Mesenchymal stem cell (in vitro differentiated cells and primary cell): ENCODE measurements at regions not wholly inside any gene's neighbourhood (a gene's known extent, or its start where the extent isn't known, plus 50 kb on each side); places are given as distances from the start of the nearest gene placed in this dataset.

ENCODE experiments used
- DNase-seq: peaks from one replicate; pipeline ENCODE4 v3.0.0-alpha.2; 2013
- H2AFZ ChIP-seq: one replicate; pipeline ENCODE4 v1.6.1; 2013; ENCODE audit warnings: low read depth, mild to moderate bottlenecking, control low read depth, inconsistent platforms, low read length, moderate library complexity
- H2AK5ac ChIP-seq: 2 replicates; pipeline ENCODE4 v1.6.1; 2013; ENCODE audit warnings: low read length, moderate library complexity, mild to moderate bottlenecking, inconsistent platforms; ENCODE audit not compliant: severe bottlenecking
- H2BK120ac ChIP-seq: one replicate; pipeline ENCODE4 v1.6.1; 2013; ENCODE audit warnings: low read depth, mild to moderate bottlenecking, inconsistent platforms, low read length, moderate library complexity
- H2BK12ac ChIP-seq, 2 experiments: one replicate each; pipeline ENCODE4 v1.6.1; 2013; ENCODE audit warnings: inconsistent platforms in 2 of 2, low read length in 2 of 2, mild to moderate bottlenecking in 2 of 2, moderate library complexity in 2 of 2, control low read depth in 1 of 2
- H2BK15ac ChIP-seq: one replicate; pipeline ENCODE4 v1.6.1; 2013; ENCODE audit warnings: mild to moderate bottlenecking, low read depth, inconsistent platforms; ENCODE audit not compliant: poor library complexity, severe bottlenecking
- H2BK5ac ChIP-seq: 2 replicates; pipeline ENCODE4 v1.6.1; 2013; ENCODE audit warnings: low read depth, mild to moderate bottlenecking, low read length, control low read depth, inconsistent platforms; ENCODE audit not compliant: poor library complexity, severe bottlenecking
- H3K14ac ChIP-seq, 2 experiments: one replicate each; pipeline ENCODE4 v1.6.1; 2013; ENCODE audit warnings: inconsistent platforms in 2 of 2, low read length in 2 of 2, control low read depth in 1 of 2, mild to moderate bottlenecking in 1 of 2, moderate library complexity in 1 of 2
- H3K18ac ChIP-seq, 2 experiments: one replicate each; pipeline ENCODE4 v1.6.1; 2013; ENCODE audit warnings: inconsistent platforms in 2 of 2, low read length in 2 of 2, control low read depth in 1 of 2, low read depth in 1 of 2, mild to moderate bottlenecking in 1 of 2
- H3K23ac ChIP-seq, 2 experiments: one replicate each; pipeline ENCODE4 v1.6.1; 2013; ENCODE audit warnings: inconsistent platforms in 2 of 2, low read length in 2 of 2, mild to moderate bottlenecking in 2 of 2, moderate library complexity in 2 of 2, control low read depth in 1 of 2
- H3K27ac ChIP-seq: 2 replicates; pipeline ENCODE4 v1.5.1; 2013; ENCODE audit warnings: mild to moderate bottlenecking, moderate library complexity, low read length, control low read depth, inconsistent platforms; ENCODE audit not compliant: poor library complexity, severe bottlenecking
- H3K27me3 ChIP-seq, 2 experiments: 2 replicates each; pipeline versions ENCODE4 v1.6.1 to v1.7.0; 2013; ENCODE audit warnings: low read length in 2 of 2, mild to moderate bottlenecking in 2 of 2, moderate library complexity in 2 of 2, control low read depth in 1 of 2, inconsistent platforms in 1 of 2; ENCODE audit not compliant: control insufficient read depth in 1 of 2, insufficient read depth in 1 of 2
- H3K36me3 ChIP-seq, 2 experiments: 2 replicates each; pipeline versions ENCODE4 v1.6.1 to v1.7.0; 2013; ENCODE audit warnings: low read length in 2 of 2, control low read depth in 1 of 2, inconsistent platforms in 1 of 2, low read depth in 1 of 2, mild to moderate bottlenecking in 1 of 2; ENCODE audit not compliant: insufficient read depth in 2 of 2, control insufficient read depth in 1 of 2
- H3K4ac ChIP-seq, 2 experiments: one replicate each; pipeline ENCODE4 v1.6.1; 2013; ENCODE audit warnings: inconsistent platforms in 2 of 2, low read length in 2 of 2, mild to moderate bottlenecking in 2 of 2, moderate library complexity in 2 of 2, control low read depth in 1 of 2, low read depth in 1 of 2
- H3K4me1 ChIP-seq: 2 replicates; pipeline ENCODE4 v1.6.1; 2013; ENCODE audit warnings: low read depth, low read length, control low read depth; ENCODE audit not compliant: control insufficient read depth, insufficient read depth
- H3K4me2 ChIP-seq: 2 replicates; pipeline ENCODE4 v1.6.1; 2013; ENCODE audit warnings: low read length, mild to moderate bottlenecking, inconsistent platforms; ENCODE audit not compliant: poor library complexity, severe bottlenecking
- H3K4me3 ChIP-seq, 2 experiments: 2 replicates each; pipeline versions ENCODE4 v1.5.1 to v1.7.0; 2013; ENCODE audit warnings: low read length in 2 of 2, mild to moderate bottlenecking in 2 of 2, control low read depth in 1 of 2, low read depth in 1 of 2; ENCODE audit not compliant: insufficient read depth in 1 of 2
- H3K79me1 ChIP-seq: replicated peaks from 2 replicates; pipeline ENCODE4 v1.6.1; 2013; ENCODE audit warnings: mild to moderate bottlenecking, control low read depth, low read length, inconsistent platforms; ENCODE audit not compliant: poor library complexity, severe bottlenecking
- H3K9ac ChIP-seq: 2 replicates; pipeline ENCODE4 v1.7.0; 2013; ENCODE audit warnings: mild to moderate bottlenecking, low read length, moderate library complexity
- H3K9me3 ChIP-seq: 2 replicates; pipeline ENCODE4 v1.7.0; 2013; ENCODE audit warnings: mild to moderate bottlenecking, low read length; ENCODE audit not compliant: control insufficient read depth
- H4K8ac ChIP-seq: one replicate; pipeline ENCODE4 v1.6.1; 2013; ENCODE audit warnings: inconsistent platforms, mild to moderate bottlenecking, low read length, moderate library complexity
- H4K91ac ChIP-seq: one replicate; pipeline ENCODE4 v1.6.1; 2013; ENCODE audit warnings: mild to moderate bottlenecking, low read length, inconsistent platforms
- WGBS: methylation state at CpG from one replicate; pipeline ENCODE4 v1.1.7; 2013; ENCODE audit warnings: mixed read lengths; 5-methylcytosine and 5-hydroxymethylcytosine counted together

DNA sequence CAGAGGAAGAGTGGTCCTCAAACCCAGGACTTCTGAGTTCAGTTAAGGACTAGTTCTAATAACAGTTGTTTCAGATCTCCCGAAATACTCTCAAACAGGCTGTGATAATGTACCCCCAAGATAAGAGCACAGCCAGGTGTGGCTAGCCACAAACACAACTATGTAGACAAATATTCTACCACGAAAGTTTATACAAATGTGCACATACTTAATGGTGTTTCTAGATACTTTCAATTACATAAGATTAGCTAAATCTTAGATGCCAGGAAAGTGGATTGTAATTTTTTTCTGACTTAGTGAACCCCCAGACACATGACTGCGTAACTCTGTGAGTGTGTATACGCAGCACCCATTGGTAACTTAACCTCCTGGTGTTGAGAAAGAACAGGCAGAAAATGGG is 270.0 kb downstream of the USP25 start:
- Histone ChIP-seq H2AFZ (no peak overlapping the region), H3K9me3 (no peaks in the 10 kb centered on the region), H3K36me3 (no peaks in the 10 kb centered on the region), H3K27ac (no peak overlapping the region), H2BK12ac (no peak overlapping the region), H3K14ac (no peak overlapping the region), H3K18ac (no peak overlapping the region), H4K8ac (no peak overlapping the region), H3K4me3 (no peak overlapping the region), H3K4me2 (no peak overlapping the region), H3K9ac (no peak overlapping the region), H2AK5ac (no peak overlapping the region), H4K91ac (no peak overlapping the region), H2BK120ac (no peak overlapping the region), H3K4me1 (no peaks in the 10 kb centered on the region), H2BK15ac (no peak overlapping the region), H3K27me3 (no peaks in the 10 kb centered on the region), H3K79me1 (no peaks in the 10 kb centered on the region), H3K4ac (no peak overlapping the region), H2BK5ac (no peak overlapping the region), H3K23ac (no peak overlapping the region)
- WGBS: 97% methylated on average over 3 of the region's 4 CpGs
- DNase-seq: no peak

DNA sequence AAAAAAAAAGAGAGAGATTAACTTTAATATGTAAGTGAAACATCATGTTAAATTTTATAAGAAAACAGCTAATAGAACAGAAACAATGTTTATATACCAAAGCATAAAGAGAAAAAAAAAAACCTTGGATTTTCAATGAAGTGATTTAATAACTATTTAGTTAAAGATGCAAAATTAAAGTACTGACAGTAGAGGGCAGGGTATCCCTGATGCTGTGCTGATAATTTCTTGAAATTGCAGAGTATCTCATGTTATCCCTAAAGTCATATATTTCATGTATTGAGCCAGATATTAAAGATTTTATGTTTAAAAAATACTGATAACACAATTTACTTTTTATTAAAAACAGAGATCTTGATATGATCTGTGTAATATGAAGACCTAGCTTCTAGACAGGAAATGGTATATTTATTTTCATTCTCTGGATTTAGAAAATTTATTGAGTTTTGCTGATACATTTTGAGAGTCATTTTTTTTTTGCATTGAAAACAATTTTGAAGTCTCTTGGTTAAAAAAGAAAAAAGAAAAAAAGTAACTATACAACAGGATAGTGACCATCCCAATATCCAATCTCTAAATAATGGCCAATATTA is 273.2 kb downstream of the USP25 start:
- Histone ChIP-seq H2BK120ac (no peak overlapping the region), H3K4me1 (no peaks in the 10 kb centered on the region), H3K14ac (no peak overlapping the region), H2BK5ac (no peak overlapping the region), H4K91ac (no peak overlapping the region), H3K18ac (no peak overlapping the region), H3K27ac (no peak overlapping the region), H2BK12ac (no peak overlapping the region), H3K4me2 (no peak overlapping the region), H4K8ac (no peak overlapping the region), H2AK5ac (no peak overlapping the region), H3K36me3 (no peaks in the 10 kb centered on the region), H2AFZ (no peak overlapping the region), H3K4ac (no peak overlapping the region), H3K79me1 (no peaks in the 10 kb centered on the region), H3K27me3 (no peaks in the 10 kb centered on the region), H3K23ac (no peak overlapping the region), H3K4me3 (no peak overlapping the region), H3K9ac (peak overlapping the region; percentile 45), H3K9me3 (no peaks in the 10 kb centered on the region), H2BK15ac (no peak overlapping the region)
- DNase-seq: no peak

DNA sequence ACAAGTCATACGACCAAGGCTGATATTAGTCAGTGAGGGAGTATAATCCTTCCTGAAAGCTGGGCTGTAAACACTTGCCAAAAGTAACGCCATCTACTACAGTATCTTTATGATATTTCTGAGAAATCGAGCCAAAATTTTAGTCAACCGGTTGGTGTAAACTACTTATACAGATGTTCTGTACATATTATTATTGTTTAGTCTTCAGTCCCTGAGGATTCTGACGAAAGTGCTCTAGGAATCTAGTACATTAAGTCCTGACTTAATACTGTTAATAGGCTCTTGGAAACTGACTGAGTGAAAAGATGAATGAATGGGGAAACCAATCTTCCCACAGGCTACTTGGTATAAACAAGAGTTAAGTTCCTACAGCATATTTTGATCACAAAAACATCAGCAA is 274.3 kb downstream of the USP25 start:
- no peak overlapping the region for H4K91ac ChIP-seq
- H3K4me3 ChIP-seq: no peak overlapping the region
- WGBS: 43% methylated on average over 1 of the region's 5 CpGs
- no peak overlapping the region for H2BK15ac ChIP-seq
- no peak overlapping the region for H3K4ac ChIP-seq
- no peaks in the 10 kb centered on the region for H3K36me3 ChIP-seq
- no peak overlapping the region for H3K14ac ChIP-seq
- H2BK5ac ChIP-seq: no peak overlapping the region
- no peak overlapping the region for H2AK5ac ChIP-seq
- H3K4me2 ChIP-seq: no peak overlapping the region
- H3K23ac ChIP-seq: no peak overlapping the region
- H3K9me3 ChIP-seq: no peaks in the 10 kb centered on the region
- H3K18ac ChIP-seq: no peak overlapping the region
- H2AFZ ChIP-seq: no peak overlapping the region
- no peak overlapping the region for H2BK120ac ChIP-seq
- H3K9ac ChIP-seq: peak overlapping the region; percentile 45
- H3K79me1 ChIP-seq: no peaks in the 10 kb centered on the region
- no peak overlapping the region for H2BK12ac ChIP-seq
- H3K27ac ChIP-seq: no peak overlapping the region
- no peaks in the 10 kb centered on the region for H3K27me3 ChIP-seq
- H3K4me1 ChIP-seq: no peaks in the 10 kb centered on the region
- no peak for DNase-seq
- H4K8ac ChIP-seq: no peak overlapping the region

DNA sequence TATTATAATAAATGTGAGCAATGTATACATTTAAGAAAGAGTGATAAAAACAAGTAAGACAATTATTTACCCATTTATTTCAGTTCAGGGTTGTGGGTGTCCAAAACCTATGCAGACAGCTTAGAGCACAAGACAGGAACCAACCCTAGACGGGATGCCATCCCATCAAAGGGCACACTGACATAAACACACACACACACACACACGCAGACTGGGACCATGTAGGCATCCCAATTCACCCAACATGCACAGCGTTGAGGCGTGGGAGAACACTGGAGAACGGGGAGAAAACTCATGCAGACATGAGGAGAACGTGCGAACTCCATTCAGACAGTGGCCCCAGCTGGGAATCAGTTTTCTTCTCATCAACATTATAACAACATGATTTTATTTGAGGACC is 274.7 kb downstream of the USP25 start:
- Histone ChIP-seq H3K4me3 (no peak overlapping the region), H3K27ac (no peak overlapping the region), H3K4me1 (no peaks in the 10 kb centered on the region), H3K23ac (no peak overlapping the region), H2BK12ac (no peak overlapping the region), H2AK5ac (no peak overlapping the region), H3K79me1 (no peaks in the 10 kb centered on the region), H3K18ac (no peak overlapping the region), H3K4me2 (no peak overlapping the region), H2AFZ (no peak overlapping the region), H3K14ac (no peak overlapping the region), H3K36me3 (no peaks in the 10 kb centered on the region), H3K4ac (no peak overlapping the region), H4K8ac (no peak overlapping the region), H2BK5ac (no peak overlapping the region), H2BK15ac (no peak overlapping the region), H2BK120ac (no peak overlapping the region), H3K9ac (no peak overlapping the region), H3K27me3 (no peaks in the 10 kb centered on the region), H3K9me3 (no peaks in the 10 kb centered on the region), H4K91ac (no peak overlapping the region)
- no peak for DNase-seq
- WGBS: 81% methylated on average over 5 of the region's 7 CpGs
